Nephron (organoid): ENCODE measurements at regions not wholly inside any gene's neighbourhood (a gene's known extent, or its start where the extent isn't known, plus 50 kb on each side); places are given as distances from the start of the nearest gene placed in this dataset.

Source experiments
- H3K27ac Mint-ChIP-seq, 3 experiments: 2 replicates each; pipeline ENCODE4 v1.8.0; 2020; ENCODE audit warnings: mixed read lengths in 3 of 3, mild to moderate bottlenecking in 2 of 3, moderate library complexity in 1 of 3
- H3K27me3 Mint-ChIP-seq: 2 replicates; pipeline ENCODE4 v1.8.0; 2021; ENCODE audit warnings: low read depth, mild to moderate bottlenecking, moderate library complexity, mixed read lengths
- H3K36me3 Mint-ChIP-seq: 2 replicates; pipeline ENCODE4 v1.8.0; 2020; ENCODE audit warnings: low read depth, mixed read lengths
- H3K4me1 Mint-ChIP-seq: 2 replicates; pipeline ENCODE4 v1.8.0; 2020; ENCODE audit warnings: mixed read lengths
- H3K4me3 Mint-ChIP-seq, 3 experiments: 2 replicates each; pipeline ENCODE4 v1.8.0; 2020; ENCODE audit warnings: mild to moderate bottlenecking in 3 of 3, mixed read lengths in 3 of 3, moderate library complexity in 2 of 3
- H3K9me3 Mint-ChIP-seq: 2 replicates; pipeline ENCODE4 v1.8.0; 2020; ENCODE audit warnings: mixed read lengths
- TF ChIP-seq, protein P1 (sequence below), 3 experiments: fragments of 200-600 bp; sonication (generic); IDR thresholded peaks; one replicate each; pipeline ENCODE4 v1.5.0; 2021; ENCODE audit warnings: antibody characterized with exemption in 3 of 3; ENCODE audit not compliant: unreplicated experiment in 3 of 3

DNA sequence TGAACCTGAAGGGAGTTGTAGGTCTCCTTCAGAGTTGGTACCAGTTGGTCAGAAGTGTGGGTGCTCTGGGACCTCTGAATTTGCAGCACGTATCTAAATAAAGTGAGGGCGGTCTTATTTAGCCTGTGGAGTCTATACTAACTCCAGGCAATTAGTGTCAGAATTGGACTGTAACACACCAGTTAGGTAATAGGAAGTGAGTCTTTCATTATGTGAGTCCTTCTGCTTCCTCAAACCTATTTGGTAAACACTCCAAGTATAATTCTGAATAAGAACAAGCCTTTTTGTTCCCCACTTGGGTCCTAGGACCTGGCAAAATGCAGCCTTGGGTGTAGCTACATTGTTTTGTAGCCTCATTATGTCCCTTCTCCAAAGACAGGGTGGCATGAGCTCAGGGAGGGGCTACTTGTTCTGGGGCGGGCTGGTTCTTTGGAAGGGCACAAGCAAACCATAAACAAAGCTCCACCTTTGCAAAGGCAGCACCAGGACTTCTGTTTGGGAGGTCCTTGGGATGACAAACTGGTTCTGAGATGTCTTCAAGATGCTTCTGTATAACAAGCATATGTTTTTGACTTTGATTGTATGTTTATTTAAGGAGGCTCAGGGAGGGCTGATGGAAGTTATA is 418.0 kb downstream of the ZNF536 start:
- no peak overlapping the region for H3K27ac Mint-ChIP-seq
- H3K36me3 Mint-ChIP-seq = no peaks in the 10 kb centered on the region
- peaks cover 9% of the 10 kb centered on the region for H3K9me3 Mint-ChIP-seq
- H3K4me1 Mint-ChIP-seq = peaks cover 4% of the 10 kb centered on the region
- TF ChIP-seq, protein P1, sequence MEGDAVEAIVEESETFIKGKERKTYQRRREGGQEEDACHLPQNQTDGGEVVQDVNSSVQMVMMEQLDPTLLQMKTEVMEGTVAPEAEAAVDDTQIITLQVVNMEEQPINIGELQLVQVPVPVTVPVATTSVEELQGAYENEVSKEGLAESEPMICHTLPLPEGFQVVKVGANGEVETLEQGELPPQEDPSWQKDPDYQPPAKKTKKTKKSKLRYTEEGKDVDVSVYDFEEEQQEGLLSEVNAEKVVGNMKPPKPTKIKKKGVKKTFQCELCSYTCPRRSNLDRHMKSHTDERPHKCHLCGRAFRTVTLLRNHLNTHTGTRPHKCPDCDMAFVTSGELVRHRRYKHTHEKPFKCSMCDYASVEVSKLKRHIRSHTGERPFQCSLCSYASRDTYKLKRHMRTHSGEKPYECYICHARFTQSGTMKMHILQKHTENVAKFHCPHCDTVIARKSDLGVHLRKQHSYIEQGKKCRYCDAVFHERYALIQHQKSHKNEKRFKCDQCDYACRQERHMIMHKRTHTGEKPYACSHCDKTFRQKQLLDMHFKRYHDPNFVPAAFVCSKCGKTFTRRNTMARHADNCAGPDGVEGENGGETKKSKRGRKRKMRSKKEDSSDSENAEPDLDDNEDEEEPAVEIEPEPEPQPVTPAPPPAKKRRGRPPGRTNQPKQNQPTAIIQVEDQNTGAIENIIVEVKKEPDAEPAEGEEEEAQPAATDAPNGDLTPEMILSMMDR (IDR thresholded peaks at IDR 0.05; ENCODE audit: unreplicated experiment in 3 of 3) = no peak
- H3K27me3 Mint-ChIP-seq = peaks cover 12% of the 10 kb centered on the region
- H3K4me3 Mint-ChIP-seq = no peak overlapping the region

DNA sequence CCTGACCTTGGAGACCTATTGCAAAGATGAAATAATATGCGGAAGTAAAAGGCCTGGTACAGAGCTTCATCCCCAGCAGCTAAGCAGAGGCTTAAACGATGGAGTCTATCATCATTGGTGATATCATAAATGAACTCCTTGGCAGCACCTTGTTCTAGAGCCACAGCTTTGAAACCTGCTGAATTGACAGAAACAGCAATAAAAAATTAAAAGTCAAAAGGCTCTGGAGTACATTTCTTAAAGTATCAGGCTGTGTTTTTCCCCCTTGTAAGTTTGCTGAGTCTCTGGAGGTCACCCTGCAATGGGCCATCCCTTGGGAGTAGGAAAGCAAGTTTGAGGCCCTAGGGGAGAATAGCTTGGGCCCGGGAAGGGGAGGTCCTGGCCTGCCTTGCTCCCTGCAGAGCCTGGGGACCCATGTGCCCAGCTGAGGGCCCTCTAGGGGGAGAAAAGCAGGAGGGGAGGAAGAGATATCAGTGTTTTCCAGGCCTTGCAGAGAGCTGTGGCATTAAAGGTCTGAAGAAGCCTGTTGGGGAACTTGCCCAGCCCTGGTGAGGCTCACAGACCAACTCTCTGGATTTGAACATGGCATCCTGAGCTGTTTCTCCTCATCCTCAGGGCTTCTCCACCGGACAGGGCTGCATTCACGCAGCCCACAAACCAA is 416.1 kb downstream of the ZNF536 start:
- H3K4me3 Mint-ChIP-seq = no peak overlapping the region
- no peaks in the 10 kb centered on the region for H3K36me3 Mint-ChIP-seq
- H3K9me3 Mint-ChIP-seq = peaks cover 9% of the 10 kb centered on the region
- TF ChIP-seq, protein P1 (IDR thresholded peaks at IDR 0.05; ENCODE audit: unreplicated experiment in 3 of 3) = no peak
- no peak overlapping the region for H3K27ac Mint-ChIP-seq
- H3K27me3 Mint-ChIP-seq = peaks cover 6% of the 10 kb centered on the region
- peaks cover 4% of the 10 kb centered on the region for H3K4me1 Mint-ChIP-seq

DNA sequence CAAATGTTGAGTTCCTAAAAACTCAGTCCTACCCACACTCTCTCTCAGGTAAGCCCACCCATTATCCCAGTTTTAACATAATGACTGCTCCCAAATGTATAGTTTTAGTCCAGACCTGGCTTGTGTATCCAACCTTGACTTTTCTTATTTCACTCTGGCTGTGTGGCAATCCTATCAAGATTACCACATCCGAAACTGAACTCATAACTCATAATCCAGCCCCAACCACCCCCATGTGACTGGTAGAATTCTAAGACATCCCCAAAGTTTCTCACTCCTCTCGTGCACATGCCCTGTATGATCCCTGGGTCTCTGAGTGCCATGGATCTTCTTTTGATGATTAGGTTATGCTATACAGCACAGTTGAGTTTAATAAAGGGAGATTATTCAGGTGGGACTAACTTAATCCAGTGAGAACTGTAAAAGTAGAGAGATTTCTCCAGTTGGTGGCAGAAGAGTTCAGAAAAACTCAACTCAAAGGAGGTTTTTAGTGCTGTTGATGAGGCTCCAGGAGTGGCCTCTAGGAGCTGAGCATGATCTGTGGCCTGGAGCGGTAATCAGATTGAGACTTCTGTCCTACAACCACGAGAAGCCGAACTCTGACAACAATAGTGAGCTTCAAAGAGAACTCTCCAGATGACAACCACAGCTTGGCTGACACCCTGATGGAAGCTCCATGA is 413.4 kb downstream of the ZNF536 start:
- Mint-ChIP-seq H3K27ac (no peak overlapping the region), H3K27me3 (no peaks in the 10 kb centered on the region), H3K4me3 (no peak overlapping the region), H3K4me1 (no peaks in the 10 kb centered on the region), H3K9me3 (peaks cover 9% of the 10 kb centered on the region), H3K36me3 (no peaks in the 10 kb centered on the region)
- TF ChIP-seq, protein P1 (IDR thresholded peaks at IDR 0.05; ENCODE audit: unreplicated experiment in 3 of 3) = peak in 2 of 3 experiments; percentile 24 to 28

DNA sequence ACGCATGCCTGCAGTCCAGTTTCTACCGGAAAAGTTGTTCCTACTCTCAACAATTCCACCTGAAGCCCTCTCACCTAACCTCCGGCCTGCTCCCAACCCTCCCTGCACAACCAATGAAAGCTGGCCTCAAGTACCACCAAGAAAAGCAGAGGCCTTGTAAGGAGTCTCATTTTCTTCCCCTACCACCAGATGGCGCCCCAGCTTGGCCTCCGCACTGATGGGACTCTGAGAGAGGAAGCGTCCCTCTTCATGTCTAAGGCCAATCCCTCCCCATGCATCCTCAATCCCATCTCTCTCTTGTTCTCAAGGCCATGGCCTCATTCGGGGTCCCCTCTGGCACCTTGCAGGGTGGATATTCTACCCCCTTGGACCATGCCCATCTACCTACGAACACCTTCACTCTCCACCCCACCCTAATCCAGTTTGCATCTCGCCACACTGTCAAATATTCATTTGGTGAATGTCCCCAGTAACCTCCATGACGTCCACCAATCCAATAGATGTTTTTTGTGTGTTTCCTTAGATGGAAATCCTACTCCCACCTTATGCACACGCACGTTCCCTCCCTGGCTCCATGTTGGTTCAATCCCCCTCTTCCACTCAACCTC is 412.8 kb downstream of the ZNF536 start:
- no peaks in the 10 kb centered on the region for H3K36me3 Mint-ChIP-seq
- peaks cover 9% of the 10 kb centered on the region for H3K9me3 Mint-ChIP-seq
- no peak overlapping the region for H3K27ac Mint-ChIP-seq
- H3K4me1 Mint-ChIP-seq = peaks cover 6% of the 10 kb centered on the region
- H3K27me3 Mint-ChIP-seq = peaks cover 4% of the 10 kb centered on the region
- H3K4me3 Mint-ChIP-seq = no peak overlapping the region
- TF ChIP-seq, protein P1 (IDR thresholded peaks at IDR 0.05; ENCODE audit: unreplicated experiment in 3 of 3) = peak; percentile 19 to 38 (median 33)

DNA sequence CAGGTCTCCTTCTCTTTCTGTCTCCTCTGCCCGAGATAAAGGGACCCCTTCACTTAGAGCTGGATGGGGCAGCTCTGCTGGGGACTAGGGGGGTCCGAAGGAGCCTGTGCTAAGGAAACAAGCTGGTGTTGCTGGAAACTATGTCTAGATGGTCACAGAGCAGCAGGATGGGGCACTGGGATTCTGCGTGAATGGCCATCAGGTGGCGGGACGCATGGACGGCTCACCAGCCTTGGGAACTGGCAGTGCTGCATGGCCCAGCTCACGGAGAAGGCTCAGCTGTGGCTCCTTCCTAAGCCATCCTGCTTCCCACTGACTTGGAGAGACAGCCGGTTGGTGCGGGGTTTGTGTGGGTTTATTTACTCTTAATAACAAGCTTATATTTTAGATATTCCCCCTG is 411.8 kb downstream of the ZNF536 start:
- no peak overlapping the region for H3K27ac Mint-ChIP-seq
- H3K27me3 Mint-ChIP-seq = peaks cover 4% of the 10 kb centered on the region

More for the DNA sequence above, 411.8 kb downstream of the ZNF536 start:
- Mint-ChIP-seq H3K4me3 (no peak overlapping the region), H3K36me3 (no peaks in the 10 kb centered on the region), H3K9me3 (peaks cover 6% of the 10 kb centered on the region), H3K4me1 (peaks cover 10% of the 10 kb centered on the region)
- TF ChIP-seq, protein P1 (IDR thresholded peaks at IDR 0.05; ENCODE audit: unreplicated experiment in 3 of 3) = no peak
